GM12878 (cell line): ENCODE measurements at regions not wholly inside any gene's neighbourhood (a gene's known extent, or its start where the extent isn't known, plus 50 kb on each side); places are given as distances from the start of the nearest gene placed in this dataset.

Source experiments
- ATAC-seq: fragments of 200-7000 bp; cut with Tn5 transposase; 3 replicates; pipeline ENCODE4 v1.9.1; 2020; ENCODE audit warnings: mild to moderate bottlenecking, moderate library complexity
- BruUV-seq: library from RNA; stranded (reverse); fragments of 400-500 nt; replicated peaks from 2 replicates; lab custom pipeline; 2021; lab: Mats Ljungman, UMichigan
- CTCF ChIA-PET: fragments of 300-600 bp; sonication (Branson Sonifier 250); formaldehyde crosslinking; extraction: SDS; loops from one replicate; lab custom pipeline; 2021; ENCODE audit warnings: inconsistent platforms; lab: Yijun Ruan, JAX
- POLR2A ChIA-PET: fragments of 350-600 bp; formaldehyde crosslinking; extraction: SDS; loops from one replicate; lab custom pipeline; 2021; ENCODE audit warnings: inconsistent platforms; lab: Charles Lee
- RAD21 ChIA-PET: fragments of 300-600 bp; sonication (Branson Sonifier 250); formaldehyde crosslinking; loops from one replicate; lab custom pipeline; 2023; ENCODE audit warnings: antibody characterized with exemption; ENCODE audit not compliant: unreplicated experiment; lab: Charles Lee
- SMC1A ChIA-PET: fragments of 300-600 bp; sonication (Branson Sonifier 250); formaldehyde crosslinking; loops from one replicate; lab custom pipeline; 2023; ENCODE audit not compliant: unreplicated experiment, uncharacterized antibody; lab: Charles Lee
- DNase-seq: peaks from one replicate; pipeline ENCODE4 v3.0.0-alpha.2; 2011; ENCODE audit warnings: low read depth, low spot score
- FAIRE-seq: peaks from 3 replicates; lab custom pipeline; 2011; peaks lifted over from hg19 to GRCh38; lab: Jason Lieb, UNC
- H2AFZ ChIP-seq: 2 replicates; pipeline ENCODE4 v1.6.0; 2011; ENCODE audit warnings: low read depth, low read length, control low read depth; ENCODE audit not compliant: control insufficient read depth
- H3K27ac ChIP-seq: 2 replicates; pipeline ENCODE4 v1.5.1; 2011; ENCODE audit warnings: control low read depth; ENCODE audit not compliant: control insufficient read depth, insufficient read depth
- H3K27me3 ChIP-seq, 2 experiments: replicated peaks in 1 of 2; 2 replicates each; pipeline versions ENCODE4 v1.6.0 to v1.6.1; 2011; ENCODE audit warnings: low read length in 1 of 2; ENCODE audit not compliant: control insufficient read depth in 2 of 2, insufficient read depth in 2 of 2
- H3K36me3 ChIP-seq, 2 experiments: 2 replicates each; pipeline ENCODE4 v1.5.1; 2011; ENCODE audit warnings: low read length in 1 of 2; ENCODE audit not compliant: control insufficient read depth in 2 of 2, insufficient read depth in 2 of 2
- H3K4me1 ChIP-seq: 2 replicates; pipeline ENCODE4 v1.6.1; 2011; ENCODE audit warnings: mild to moderate bottlenecking, low read length, moderate library complexity, mixed read lengths; ENCODE audit not compliant: control insufficient read depth, insufficient read depth
- H3K4me2 ChIP-seq: 2 replicates; pipeline ENCODE4 v1.6.0; 2011; ENCODE audit warnings: control low read depth; ENCODE audit not compliant: control insufficient read depth, insufficient read depth
- H3K4me3 ChIP-seq: fragments of 200-600 bp; sonication (generic); 2 replicates; pipeline ENCODE4 v1.5.1; 2016
- H3K79me2 ChIP-seq: 2 replicates; pipeline ENCODE4 v1.6.0; 2011; ENCODE audit warnings: low read length; ENCODE audit not compliant: control insufficient read depth, insufficient read depth
- H3K9ac ChIP-seq: 2 replicates; pipeline ENCODE4 v1.8.0; 2011; ENCODE audit warnings: low read length, control low read depth, mixed read lengths; ENCODE audit not compliant: control insufficient read depth, insufficient read depth
- H3K9me3 ChIP-seq: replicated peaks from 3 replicates; pipeline ENCODE4 v1.5.1; 2011; ENCODE audit warnings: mild to moderate bottlenecking, low read length; ENCODE audit not compliant: control insufficient read depth, insufficient read depth
- H4K20me1 ChIP-seq: 2 replicates; pipeline ENCODE4 v1.6.0; 2011; ENCODE audit not compliant: control insufficient read depth, insufficient read depth
- CBX5 ChIP-seq: sonication (generic); IDR thresholded peaks from 2 replicates; pipeline ENCODE4 v1.6.1; 2016; ENCODE audit warnings: low read depth, moderate library complexity, mild to moderate bottlenecking, inconsistent platforms
- EZH2 ChIP-seq: IDR thresholded peaks from 2 replicates; pipeline ENCODE4 v1.6.1; 2012; ENCODE audit warnings: low read depth, mild to moderate bottlenecking, control low read depth, inconsistent platforms, low read length, borderline replicate concordance; ENCODE audit not compliant: control insufficient read depth
- NFIC ChIP-seq: IDR thresholded peaks from 2 replicates; pipeline ENCODE4 v1.6.1; 2012; ENCODE audit warnings: low read depth, mild to moderate bottlenecking, inconsistent platforms, low read length, moderate library complexity
- NFYB ChIP-seq: IDR thresholded peaks from 2 replicates; pipeline ENCODE4 v1.6.1; 2011; ENCODE audit warnings: low read depth, mild to moderate bottlenecking, low read length, improper control_type of control experiment, moderate library complexity; ENCODE audit not compliant: insufficient read depth
- NR2C2 ChIP-seq: IDR thresholded peaks from 2 replicates; pipeline ENCODE4 v1.6.1; 2011; ENCODE audit warnings: borderline replicate concordance, low read depth; ENCODE audit not compliant: control insufficient read depth, insufficient read length
- PAX5 ChIP-seq: IDR thresholded peaks from 2 replicates; pipeline ENCODE4 v1.6.1; 2011; ENCODE audit warnings: low read depth, low read length, borderline replicate concordance
- RCOR1 ChIP-seq: conservative IDR thresholded peaks from 2 replicates; pipeline ENCODE4 v1.6.1; 2012; ENCODE audit warnings: low read depth, low read length, improper control_type of control experiment
- in situ Hi-C: fragments of 300-500 bp; cut with MboI; formaldehyde crosslinking; loops from 9 replicates; pipeline ENCODE4 v1.14.3; 2018; ENCODE audit warnings: mixed read lengths
- intact Hi-C: fragments of 100-400 bp; cut with micrococcal nuclease; formaldehyde crosslinking; loops from one replicate; pipeline ENCODE4 v1.14.2; 2022; ENCODE audit not compliant: unreplicated experiment
- TF ChIP-seq, protein P1 (sequence below): IDR thresholded peaks from 2 replicates; pipeline ENCODE4 v1.6.1; 2012; ENCODE audit warnings: improper control_type of control experiment, low read depth, low read length; ENCODE audit not compliant: insufficient replicate concordance
- TF ChIP-seq, protein P2 (sequence below): IDR thresholded peaks from 2 replicates; pipeline ENCODE4 v1.6.1; 2011; ENCODE audit warnings: low read depth, mild to moderate bottlenecking, low read length, moderate library complexity, borderline replicate concordance; ENCODE audit errors: extremely low read depth
- TF ChIP-seq, protein P3 (sequence below): fragments of 450-650 bp; IDR thresholded peaks from 2 replicates; pipeline ENCODE4 v1.6.1; 2016; ENCODE audit warnings: mild to moderate bottlenecking, moderate library complexity, borderline replicate concordance
- TF ChIP-seq, protein P4 (sequence below): fragments of 450-650 bp; IDR thresholded peaks from 2 replicates; pipeline ENCODE4 v1.6.1; 2017; ENCODE audit warnings: antibody characterized with exemption, mild to moderate bottlenecking, moderate library complexity

DNA sequence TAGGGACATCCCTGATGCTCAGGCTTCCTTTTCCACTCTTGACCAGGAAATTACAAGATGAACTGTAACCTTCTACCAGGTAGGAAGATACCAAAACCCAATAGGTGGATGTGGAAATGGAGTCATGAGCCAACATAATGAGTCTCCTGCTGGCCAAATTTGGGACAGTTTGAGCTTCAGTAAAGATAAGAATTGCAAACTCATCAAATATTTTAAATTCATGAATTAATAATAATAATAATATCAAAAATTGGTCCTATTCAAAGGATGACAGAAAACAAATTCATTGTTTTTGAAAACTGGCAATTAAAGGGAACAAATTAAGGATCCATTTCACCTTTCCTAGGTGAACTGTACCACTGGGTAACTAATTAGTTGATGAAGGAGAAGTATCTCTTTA is 309.7 kb downstream of the NEK10 start:
- H3K27ac ChIP-seq, result no peak overlapping the region
- DNase-seq, result no peak
- ChIA-PET RAD21 (no interaction called here), SMC1A (no interaction called here), POLR2A (no interaction called here), CTCF (no interaction called here)
- H3K27me3 ChIP-seq, result no peaks in the 10 kb centered on the region
- no peak overlapping the region for H2AFZ ChIP-seq
- ATAC-seq, result no peak
- H3K36me3 ChIP-seq, result no peaks in the 10 kb centered on the region
- BruUV-seq, result no TSS peak
- no peaks in the 10 kb centered on the region for H3K79me2 ChIP-seq
- no peak overlapping the region for H3K9ac ChIP-seq
- H3K4me2 ChIP-seq, result no peak overlapping the region
- H4K20me1 ChIP-seq, result no peaks in the 10 kb centered on the region
- H3K9me3 ChIP-seq, result no peaks in the 10 kb centered on the region
- intact Hi-C loops, result no loop called here
- H3K4me3 ChIP-seq, result no peak overlapping the region
- no peaks in the 10 kb centered on the region for H3K4me1 ChIP-seq
- no peak for FAIRE-seq
- in situ Hi-C loops, result no loop called here
- TF ChIP-seq NR2C2 (no peak), EZH2 (no peak), NFYB (no peak), PAX5 (no peak), CBX5 (no peak), NFIC (no peak), RCOR1 (no peak)
- TF ChIP-seq, protein P1, sequence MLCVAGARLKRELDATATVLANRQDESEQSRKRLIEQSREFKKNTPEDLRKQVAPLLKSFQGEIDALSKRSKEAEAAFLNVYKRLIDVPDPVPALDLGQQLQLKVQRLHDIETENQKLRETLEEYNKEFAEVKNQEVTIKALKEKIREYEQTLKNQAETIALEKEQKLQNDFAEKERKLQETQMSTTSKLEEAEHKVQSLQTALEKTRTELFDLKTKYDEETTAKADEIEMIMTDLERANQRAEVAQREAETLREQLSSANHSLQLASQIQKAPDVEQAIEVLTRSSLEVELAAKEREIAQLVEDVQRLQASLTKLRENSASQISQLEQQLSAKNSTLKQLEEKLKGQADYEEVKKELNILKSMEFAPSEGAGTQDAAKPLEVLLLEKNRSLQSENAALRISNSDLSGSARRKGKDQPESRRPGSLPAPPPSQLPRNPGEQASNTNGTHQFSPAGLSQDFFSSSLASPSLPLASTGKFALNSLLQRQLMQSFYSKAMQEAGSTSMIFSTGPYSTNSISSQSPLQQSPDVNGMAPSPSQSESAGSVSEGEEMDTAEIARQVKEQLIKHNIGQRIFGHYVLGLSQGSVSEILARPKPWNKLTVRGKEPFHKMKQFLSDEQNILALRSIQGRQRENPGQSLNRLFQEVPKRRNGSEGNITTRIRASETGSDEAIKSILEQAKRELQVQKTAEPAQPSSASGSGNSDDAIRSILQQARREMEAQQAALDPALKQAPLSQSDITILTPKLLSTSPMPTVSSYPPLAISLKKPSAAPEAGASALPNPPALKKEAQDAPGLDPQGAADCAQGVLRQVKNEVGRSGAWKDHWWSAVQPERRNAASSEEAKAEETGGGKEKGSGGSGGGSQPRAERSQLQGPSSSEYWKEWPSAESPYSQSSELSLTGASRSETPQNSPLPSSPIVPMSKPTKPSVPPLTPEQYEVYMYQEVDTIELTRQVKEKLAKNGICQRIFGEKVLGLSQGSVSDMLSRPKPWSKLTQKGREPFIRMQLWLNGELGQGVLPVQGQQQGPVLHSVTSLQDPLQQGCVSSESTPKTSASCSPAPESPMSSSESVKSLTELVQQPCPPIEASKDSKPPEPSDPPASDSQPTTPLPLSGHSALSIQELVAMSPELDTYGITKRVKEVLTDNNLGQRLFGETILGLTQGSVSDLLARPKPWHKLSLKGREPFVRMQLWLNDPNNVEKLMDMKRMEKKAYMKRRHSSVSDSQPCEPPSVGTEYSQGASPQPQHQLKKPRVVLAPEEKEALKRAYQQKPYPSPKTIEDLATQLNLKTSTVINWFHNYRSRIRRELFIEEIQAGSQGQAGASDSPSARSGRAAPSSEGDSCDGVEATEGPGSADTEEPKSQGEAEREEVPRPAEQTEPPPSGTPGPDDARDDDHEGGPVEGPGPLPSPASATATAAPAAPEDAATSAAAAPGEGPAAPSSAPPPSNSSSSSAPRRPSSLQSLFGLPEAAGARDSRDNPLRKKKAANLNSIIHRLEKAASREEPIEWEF, result no peak
- TF ChIP-seq, protein P2, sequence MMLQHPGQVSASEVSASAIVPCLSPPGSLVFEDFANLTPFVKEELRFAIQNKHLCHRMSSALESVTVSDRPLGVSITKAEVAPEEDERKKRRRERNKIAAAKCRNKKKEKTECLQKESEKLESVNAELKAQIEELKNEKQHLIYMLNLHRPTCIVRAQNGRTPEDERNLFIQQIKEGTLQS, result no peak
- TF ChIP-seq, protein P3, sequence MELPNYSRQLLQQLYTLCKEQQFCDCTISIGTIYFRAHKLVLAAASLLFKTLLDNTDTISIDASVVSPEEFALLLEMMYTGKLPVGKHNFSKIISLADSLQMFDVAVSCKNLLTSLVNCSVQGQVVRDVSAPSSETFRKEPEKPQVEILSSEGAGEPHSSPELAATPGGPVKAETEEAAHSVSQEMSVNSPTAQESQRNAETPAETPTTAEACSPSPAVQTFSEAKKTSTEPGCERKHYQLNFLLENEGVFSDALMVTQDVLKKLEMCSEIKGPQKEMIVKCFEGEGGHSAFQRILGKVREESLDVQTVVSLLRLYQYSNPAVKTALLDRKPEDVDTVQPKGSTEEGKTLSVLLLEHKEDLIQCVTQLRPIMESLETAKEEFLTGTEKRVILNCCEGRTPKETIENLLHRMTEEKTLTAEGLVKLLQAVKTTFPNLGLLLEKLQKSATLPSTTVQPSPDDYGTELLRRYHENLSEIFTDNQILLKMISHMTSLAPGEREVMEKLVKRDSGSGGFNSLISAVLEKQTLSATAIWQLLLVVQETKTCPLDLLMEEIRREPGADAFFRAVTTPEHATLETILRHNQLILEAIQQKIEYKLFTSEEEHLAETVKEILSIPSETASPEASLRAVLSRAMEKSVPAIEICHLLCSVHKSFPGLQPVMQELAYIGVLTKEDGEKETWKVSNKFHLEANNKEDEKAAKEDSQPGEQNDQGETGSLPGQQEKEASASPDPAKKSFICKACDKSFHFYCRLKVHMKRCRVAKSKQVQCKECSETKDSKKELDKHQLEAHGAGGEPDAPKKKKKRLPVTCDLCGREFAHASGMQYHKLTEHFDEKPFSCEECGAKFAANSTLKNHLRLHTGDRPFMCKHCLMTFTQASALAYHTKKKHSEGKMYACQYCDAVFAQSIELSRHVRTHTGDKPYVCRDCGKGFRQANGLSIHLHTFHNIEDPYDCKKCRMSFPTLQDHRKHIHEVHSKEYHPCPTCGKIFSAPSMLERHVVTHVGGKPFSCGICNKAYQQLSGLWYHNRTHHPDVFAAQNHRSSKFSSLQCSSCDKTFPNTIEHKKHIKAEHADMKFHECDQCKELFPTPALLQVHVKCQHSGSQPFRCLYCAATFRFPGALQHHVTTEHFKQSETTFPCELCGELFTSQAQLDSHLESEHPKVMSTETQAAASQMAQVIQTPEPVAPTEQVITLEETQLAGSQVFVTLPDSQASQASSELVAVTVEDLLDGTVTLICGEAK, result no peak
- TF ChIP-seq, protein P4, sequence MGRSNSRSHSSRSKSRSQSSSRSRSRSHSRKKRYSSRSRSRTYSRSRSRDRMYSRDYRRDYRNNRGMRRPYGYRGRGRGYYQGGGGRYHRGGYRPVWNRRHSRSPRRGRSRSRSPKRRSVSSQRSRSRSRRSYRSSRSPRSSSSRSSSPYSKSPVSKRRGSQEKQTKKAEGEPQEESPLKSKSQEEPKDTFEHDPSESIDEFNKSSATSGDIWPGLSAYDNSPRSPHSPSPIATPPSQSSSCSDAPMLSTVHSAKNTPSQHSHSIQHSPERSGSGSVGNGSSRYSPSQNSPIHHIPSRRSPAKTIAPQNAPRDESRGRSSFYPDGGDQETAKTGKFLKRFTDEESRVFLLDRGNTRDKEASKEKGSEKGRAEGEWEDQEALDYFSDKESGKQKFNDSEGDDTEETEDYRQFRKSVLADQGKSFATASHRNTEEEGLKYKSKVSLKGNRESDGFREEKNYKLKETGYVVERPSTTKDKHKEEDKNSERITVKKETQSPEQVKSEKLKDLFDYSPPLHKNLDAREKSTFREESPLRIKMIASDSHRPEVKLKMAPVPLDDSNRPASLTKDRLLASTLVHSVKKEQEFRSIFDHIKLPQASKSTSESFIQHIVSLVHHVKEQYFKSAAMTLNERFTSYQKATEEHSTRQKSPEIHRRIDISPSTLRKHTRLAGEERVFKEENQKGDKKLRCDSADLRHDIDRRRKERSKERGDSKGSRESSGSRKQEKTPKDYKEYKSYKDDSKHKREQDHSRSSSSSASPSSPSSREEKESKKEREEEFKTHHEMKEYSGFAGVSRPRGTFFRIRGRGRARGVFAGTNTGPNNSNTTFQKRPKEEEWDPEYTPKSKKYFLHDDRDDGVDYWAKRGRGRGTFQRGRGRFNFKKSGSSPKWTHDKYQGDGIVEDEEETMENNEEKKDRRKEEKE, result no peak
